Activated CD4-positive, CD25-positive, alpha-beta regulatory T cell treated with anti-CD3 and anti-CD28 coated beads, Interleukin-2, amount 50 U/mL, for 24 hours (primary cell): ENCODE measurements at regions not wholly inside any gene's neighbourhood (a gene's known extent, or its start where the extent isn't known, plus 50 kb on each side); places are given as distances from the start of the nearest gene placed in this dataset.

ENCODE experiments used
- ATAC-seq, 2 donors: fragments of 150-1000 bp; cut with Tn5 transposase; one replicate each; pipeline ENCODE4 v1.10.0; 2021; ENCODE audit warnings: mild to moderate bottlenecking in 1 of 2, moderate library complexity in 1 of 2

DNA sequence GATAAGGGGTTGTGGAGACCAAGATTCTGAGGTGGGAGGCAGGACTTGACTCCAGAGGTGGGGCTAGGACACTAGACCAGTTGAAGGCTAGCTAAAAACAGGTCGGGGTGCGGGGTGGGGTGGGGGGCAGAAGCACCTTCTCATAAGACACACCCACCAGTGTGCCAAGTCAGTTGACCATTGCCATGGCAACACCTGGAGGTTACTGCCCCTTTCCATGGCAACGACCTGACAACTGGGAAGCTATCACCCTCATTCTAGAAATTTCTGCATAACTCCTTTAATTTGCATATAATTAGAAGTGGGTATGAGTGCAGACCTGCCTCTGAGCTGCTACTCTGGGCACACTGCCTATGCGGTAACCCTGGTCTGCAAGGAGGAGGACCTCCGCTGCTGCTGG lies 53.9 kb upstream of the ALOX12 start:
- ATAC-seq: no peak

GRCh38 chr17:6943406-6943805 lies 52.4 kb upstream of the ALOX12 start:
- no peak for ATAC-seq
